ENCODE measurements at regions not wholly inside any gene's neighbourhood (a gene's known extent, or its start where the extent isn't known, plus 50 kb on each side); places are given as distances from the start of the nearest gene placed in this dataset.
"Not testable (repeated sequence)": the region's sequence is repeated elsewhere in the genome, so short reads cannot be mapped to it uniquely, and the experiment has no call there.

GRCh38 chr2:192448881-192449280 lies 254.1 kb upstream of the TMEFF2 start:
- no peak for DNase-seq

- DNase-seq: no peak
Measured at GRCh38 chr2:192444286-192444838, 249.6 kb upstream of the TMEFF2 start.

- DNase-seq: no peak
Measured at GRCh38 chr2:192443831-192444230, 249.1 kb upstream of the TMEFF2 start.

GRCh38 chr2:192438239-192438638 lies 243.5 kb upstream of the TMEFF2 start:
- DNase-seq: no peak

- DNase-seq: no peak
Measured at GRCh38 chr2:192437653-192438052, 242.9 kb upstream of the TMEFF2 start.

GRCh38 chr2:192424243-192424642 lies 229.5 kb upstream of the TMEFF2 start:
- no peak for DNase-seq

- DNase-seq: no peak
Measured at GRCh38 chr2:192419786-192420185, 225.1 kb upstream of the TMEFF2 start.

GRCh38 chr2:192416060-192416459 lies 221.3 kb upstream of the TMEFF2 start:
- no peak for DNase-seq

- DNase-seq: no peak
Measured at GRCh38 chr2:192414794-192415193, 220.1 kb upstream of the TMEFF2 start.

GRCh38 chr2:192413812-192414681 lies 219.3 kb upstream of the TMEFF2 start:
- no peak for DNase-seq

- not testable (repeated sequence) for DNase-seq
Measured at GRCh38 chr2:192412866-192413265, 218.1 kb upstream of the TMEFF2 start.

GRCh38 chr2:192412394-192412793 lies 217.7 kb upstream of the TMEFF2 start:
- DNase-seq: no peak

- no peak for DNase-seq
Measured at GRCh38 chr2:192411755-192412154, 217.0 kb upstream of the TMEFF2 start.

- DNase-seq: no peak
Measured at GRCh38 chr2:192410319-192410718, 215.6 kb upstream of the TMEFF2 start.

GRCh38 chr2:192407692-192408091 lies 213.0 kb upstream of the TMEFF2 start:
- no peak for DNase-seq

GRCh38 chr2:192398236-192398635 lies 203.5 kb upstream of the TMEFF2 start:
- DNase-seq: no peak

- DNase-seq: no peak
Measured at GRCh38 chr2:192394605-192395004, 199.9 kb upstream of the TMEFF2 start.

GRCh38 chr2:192391041-192391440 lies 196.3 kb upstream of the TMEFF2 start:
- DNase-seq: no peak

GRCh38 chr2:192390401-192390800 lies 195.7 kb upstream of the TMEFF2 start:
- no peak for DNase-seq

- not testable (repeated sequence) for DNase-seq
Measured at GRCh38 chr2:192384191-192384590, 189.5 kb upstream of the TMEFF2 start.

- no peak for DNase-seq
Measured at GRCh38 chr2:192381082-192381481, 186.3 kb upstream of the TMEFF2 start.

- DNase-seq: no peak
Measured at GRCh38 chr2:192379736-192380135, 185.0 kb upstream of the TMEFF2 start.

- DNase-seq: no peak
Measured at GRCh38 chr2:192377173-192377572, 182.4 kb upstream of the TMEFF2 start.

- DNase-seq: no peak
Measured at GRCh38 chr2:192373754-192374153, 179.0 kb upstream of the TMEFF2 start.

- no peak for DNase-seq
Measured at GRCh38 chr2:192373221-192373620, 178.5 kb upstream of the TMEFF2 start.

Measured in NCI-H524 treated with DMSO at 0.1 percent for 48 hours (cell line).